K562 (cell line): ENCODE measurements at regions not wholly inside any gene's neighbourhood (a gene's known extent, or its start where the extent isn't known, plus 50 kb on each side); places are given as distances from the start of the nearest gene placed in this dataset.

ENCODE experiments used
- ATAC-seq: fragments of 200-7000 bp; cut with Tn5 transposase; 3 replicates; pipeline ENCODE4 v1.9.1; 2020; ENCODE audit warnings: moderate library complexity
- BruUV-seq: library from RNA; stranded (reverse); fragments of 400-500 nt; replicated peaks from 2 replicates; lab custom pipeline; 2021; lab: Mats Ljungman, UMichigan
- CTCF ChIA-PET: fragments of 300-600 bp; formaldehyde crosslinking; extraction: SDS; loops from one replicate; lab custom pipeline; 2021; ENCODE audit warnings: low intra/inter-chr PET ratio; lab: Yijun Ruan, JAX
- POLR2A ChIA-PET: fragments of 300-600, 350-650 bp; sonication (Branson Sonifier 250); formaldehyde crosslinking; extraction: SDS; loops from one replicate; lab custom pipeline; 2021; ENCODE audit warnings: antibody characterized with exemption, inconsistent platforms; lab: Yijun Ruan, JAX
- DNase-seq, 4 experiments: peaks; one replicate each; pipeline versions ENCODE4 v3.0.0 to v3.0.0-alpha.2; 2011 to 2018; ENCODE audit warnings: low spot score in 3 of 4, mixed read lengths in 3 of 4; ENCODE audit errors: extremely low read depth in 1 of 4
- FAIRE-seq: peaks from 2 replicates; lab custom pipeline; 2011; peaks lifted over from hg19 to GRCh38; lab: Jason Lieb, UNC
- H2AFZ ChIP-seq: 2 replicates; pipeline ENCODE4 v1.6.0; 2011; ENCODE audit warnings: low read depth, low read length, control low read depth, inconsistent platforms
- H3K27ac ChIP-seq: fragments of 200-600 bp; 3 replicates; pipeline ENCODE4 v1.8.0; 2011; ENCODE audit warnings: low read depth, mild to moderate bottlenecking, control low read depth, inconsistent platforms, low read length, moderate library complexity, mixed read lengths; ENCODE audit errors: extremely low read depth
- H3K27me3 ChIP-seq, 2 experiments: fragments of 300-600 bp in 1 of 2; 2 replicates in 1 of 2; 3 replicates in 1 of 2; pipeline versions ENCODE4 v1.6.0 to v1.8.0; 2011; ENCODE audit warnings: inconsistent platforms in 2 of 2, low read length in 2 of 2, mild to moderate bottlenecking in 1 of 2, mixed read lengths in 1 of 2, moderate library complexity in 1 of 2; ENCODE audit not compliant: control insufficient read depth in 2 of 2, insufficient read depth in 2 of 2
- H3K36me3 ChIP-seq: fragments of 300-600 bp; 3 replicates; pipeline ENCODE4 v1.8.0; 2011; ENCODE audit warnings: mild to moderate bottlenecking, low read length, inconsistent platforms; ENCODE audit not compliant: control insufficient read depth, insufficient read depth
- H3K4me1 ChIP-seq, 2 experiments: fragments of 200-600 bp in 1 of 2; replicated peaks in 1 of 2; 2 replicates in 1 of 2; 3 replicates in 1 of 2; pipeline versions ENCODE4 v1.5.1 to v1.8.0; 2011; ENCODE audit warnings: inconsistent platforms in 2 of 2, low read length in 2 of 2, mild to moderate bottlenecking in 1 of 2, mixed read lengths in 1 of 2, moderate library complexity in 1 of 2; ENCODE audit not compliant: control insufficient read depth in 2 of 2, insufficient read depth in 2 of 2
- H3K4me2 ChIP-seq: 2 replicates; pipeline ENCODE4 v1.6.1; 2011; ENCODE audit warnings: low read length, control low read depth, inconsistent platforms, mixed read lengths; ENCODE audit not compliant: insufficient read depth
- H3K4me3 ChIP-seq: fragments of 200-600 bp; sonication (generic), shearing (Covaris generic); 2 replicates; pipeline ENCODE4 v1.5.1; 2016; ENCODE audit warnings: control low read depth, inconsistent platforms
- H3K79me2 ChIP-seq: fragments of 200-600 bp; 3 replicates; pipeline ENCODE4 v1.8.0; 2011; ENCODE audit warnings: low read length, inconsistent platforms; ENCODE audit not compliant: control insufficient read depth, insufficient read depth
- H3K9ac ChIP-seq, 2 experiments: 2 replicates each; pipeline versions ENCODE4 v1.6.0 to v1.6.1; 2011; ENCODE audit warnings: low read depth in 2 of 2, low read length in 2 of 2, control low read depth in 1 of 2, inconsistent platforms in 1 of 2, mild to moderate bottlenecking in 1 of 2, mixed read lengths in 1 of 2; ENCODE audit not compliant: insufficient read depth in 1 of 2
- H3K9me1 ChIP-seq: one replicate; pipeline ENCODE4 v1.6.0; 2011; ENCODE audit warnings: inconsistent platforms, mild to moderate bottlenecking, low read length, moderate library complexity; ENCODE audit not compliant: control insufficient read depth, insufficient read depth
- H3K9me3 ChIP-seq: replicated peaks from 2 replicates; pipeline ENCODE4 v1.5.1; 2011; ENCODE audit warnings: low read depth, low read length, inconsistent platforms; ENCODE audit not compliant: control insufficient read depth, insufficient read depth
- H4K20me1 ChIP-seq: replicated peaks from 2 replicates; pipeline ENCODE4 v1.6.1; 2011; ENCODE audit warnings: low read length, inconsistent platforms, mixed read lengths; ENCODE audit not compliant: control insufficient read depth, insufficient read depth
- CREM ChIP-seq: IDR thresholded peaks from 2 replicates; pipeline ENCODE4 v1.6.1; 2014; ENCODE audit warnings: antibody characterized with exemption, low read depth
- CTCF ChIP-seq, 3 experiments: IDR thresholded peaks in 2 of 3; conservative IDR thresholded peaks in 1 of 3; 2 replicates each; pipeline ENCODE4 v1.5.1; 2011 to 2012; ENCODE audit warnings: low read length in 3 of 3, mild to moderate bottlenecking in 3 of 3, control low read depth in 2 of 3, improper control_type of control experiment in 1 of 3, inconsistent platforms in 1 of 3, low read depth in 1 of 3, mixed read lengths in 1 of 3, moderate library complexity in 1 of 3; ENCODE audit not compliant: insufficient read depth in 2 of 3
- RAD21 ChIP-seq, 2 experiments: fragments of 250-450 bp in 1 of 2; fragments of 450-650 bp in 1 of 2; sonication (Bioruptor Pico) in 1 of 2; formaldehyde crosslinking in 1 of 2; IDR thresholded peaks in 1 of 2; conservative IDR thresholded peaks in 1 of 2; 2 replicates each; pipeline versions ENCODE4 v1.4.0 to v1.8.0; 2020 to 2022; ENCODE audit warnings: mild to moderate bottlenecking in 2 of 2, moderate library complexity in 1 of 2
- SMC3 ChIP-seq: conservative IDR thresholded peaks from 2 replicates; pipeline ENCODE4 v1.6.1; 2011; ENCODE audit warnings: low read depth, low read length, improper control_type of control experiment; ENCODE audit not compliant: insufficient read depth
- STAT5B ChIP-seq: fragments of 250-450 bp; sonication (Bioruptor Pico); IDR thresholded peaks from 2 replicates; pipeline ENCODE4 v1.8.0; 2021; ENCODE audit warnings: mild to moderate bottlenecking, inconsistent platforms
- ZNF592 ChIP-seq: fragments of 450-650 bp; IDR thresholded peaks from 2 replicates; pipeline ENCODE4 v1.6.1; 2017; ENCODE audit warnings: antibody characterized with exemption, mild to moderate bottlenecking
- WGBS: fragments of 100-300 bp; shearing (Covaris generic); methylation state at CpG from one replicate; pipeline ENCODE4 v1.1.6; 2016; ENCODE audit warnings: low coverage, mixed read lengths; ENCODE audit not compliant: insufficient coverage; ENCODE audit errors: missing lambda C conversion rate; 5-methylcytosine and 5-hydroxymethylcytosine counted together
- in situ Hi-C: fragments of 300-500 bp; cut with MboI; formaldehyde crosslinking; loops from 4 replicates; pipeline ENCODE4 v1.15.0; 2018; ENCODE audit warnings: inconsistent platforms, mixed read lengths
- intact Hi-C: fragments of 100-400 bp; cut with micrococcal nuclease; formaldehyde crosslinking; loops from 2 replicates; pipeline ENCODE4 v1.14.2; 2022

- no peaks in the 10 kb centered on the region for H3K9me1 ChIP-seq
- BruUV-seq, result no TSS peak
- in situ Hi-C loops (no loop called here), intact Hi-C loops (loop anchor here (5.0 kb wide), 2 partner anchors 158 to 183 kb away; no protein-coding TSS in a partner anchor)
- no peak overlapping the region for H3K9ac ChIP-seq
- H3K4me2 ChIP-seq, result 0 out of 2 replicates have a peak overlapping the region, but pooled peaks have one; percentile 23
- no peak overlapping the region for H2AFZ ChIP-seq
- no peaks in the 10 kb centered on the region for H3K36me3 ChIP-seq
- H3K27me3 ChIP-seq, result no peaks in the 10 kb centered on the region
- H4K20me1 ChIP-seq, result no peaks in the 10 kb centered on the region
- H3K4me3 ChIP-seq, result no peak overlapping the region
- DNase-seq (peak in 2 of 4 experiments; percentile 33 to 51), FAIRE-seq (peak; percentile 86), ATAC-seq (peak; percentile 95)
- TF ChIP-seq STAT5B (CRISPR knock-in tag) (no peak), RAD21 (CRISPR knock-in tag; conservative IDR thresholded peaks at IDR 0.05 in 1 of 2, IDR thresholded peaks at IDR 0.05 in 1 of 2) (peak; percentile 38 to 68), CREM (0 out of 2 replicates have a peak, but pooled peaks have one; percentile 9), SMC3 (0 out of 2 replicates have a peak, but pooled peaks have one; percentile 17), ZNF592 (0 out of 2 replicates have a peak, but pooled peaks have one; percentile 19), CTCF (IDR thresholded peaks at IDR 0.05 in 2 of 3, conservative IDR thresholded peaks at IDR 0.05 in 1 of 3; ENCODE audit: insufficient read depth in 2 of 3, low read depth in 1 of 3, low read length in 3 of 3) (peak; percentile 56 to 63 (median 58))
- ChIA-PET POLR2A (interaction anchor here (0.6 to 2.2 kb wide), 4 partner anchors 10 to 138 kb away, joined by 3 to 16 read pairs (median 4); no protein-coding TSS in a partner anchor), CTCF (no interaction called here)
- 24% methylated on average over 1 of the region's 1 CpG for WGBS
- H3K27ac ChIP-seq, result no peak overlapping the region; the same call in 2 of the 3 replicates
- H3K9me3 ChIP-seq, result no peaks in the 10 kb centered on the region
- H3K4me1 ChIP-seq, result peaks cover 0 to 19% of the 10 kb centered on the region in 2 experiments; a peak in 2 of 5 replicates
- no peaks in the 10 kb centered on the region for H3K79me2 ChIP-seq
These were observed 54.4 kb upstream of the JAK1 start for GRCh38 chr1:65020774-65021173.
